HG03457 (cell line): ENCODE measurements at regions not wholly inside any gene's neighbourhood (a gene's known extent, or its start where the extent isn't known, plus 50 kb on each side); places are given as distances from the start of the nearest gene placed in this dataset.
"Not testable (repeated sequence)": the region's sequence is repeated elsewhere in the genome, so short reads cannot be mapped to it uniquely, and the experiment has no call there.

Source experiments
- ATAC-seq: cut with Tn5 transposase; IDR thresholded peaks from one replicate; pipeline ENCODE4 v1.9.1; 2021; ENCODE audit warnings: moderate number of reproducible peaks; ENCODE audit not compliant: unreplicated experiment

DNA sequence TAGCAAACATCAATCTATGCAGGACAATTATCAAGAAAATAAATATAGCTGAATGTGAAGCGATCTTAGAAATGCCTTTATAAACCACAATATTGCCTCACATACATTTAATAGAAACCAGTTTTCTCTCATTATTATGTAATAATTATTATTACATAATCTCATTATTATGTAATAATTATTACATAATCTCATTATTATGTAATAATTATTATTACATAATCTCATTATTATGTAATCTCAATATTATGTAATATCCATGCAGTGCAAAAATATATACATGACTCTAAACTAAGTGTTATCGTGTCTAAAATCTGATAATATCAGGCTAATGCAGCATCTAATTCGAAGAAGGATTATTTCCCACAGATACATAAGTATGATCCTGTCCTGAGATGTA lies 563.9 kb upstream of the SEMA6A start:
- no peak for ATAC-seq

DNA sequence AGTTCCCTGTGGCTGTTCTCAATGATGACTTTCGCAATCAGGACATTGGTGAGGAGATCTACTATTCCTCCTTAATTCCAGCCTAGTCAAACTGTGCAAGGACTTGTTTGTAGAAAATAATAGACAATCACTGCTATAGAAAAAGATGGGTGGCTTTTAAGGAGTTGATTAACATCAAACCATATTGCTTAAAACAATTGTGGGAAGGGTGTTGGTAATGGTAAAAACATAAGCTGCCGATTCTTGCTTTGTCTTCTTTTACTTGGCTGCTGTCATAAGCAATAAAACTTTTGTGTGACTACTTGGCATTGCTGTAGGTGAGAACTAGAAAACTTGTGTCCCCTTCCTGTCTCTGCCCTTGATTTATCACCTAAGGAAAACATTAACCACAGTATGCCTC lies 561.2 kb upstream of the SEMA6A start:
- no peak for ATAC-seq

DNA sequence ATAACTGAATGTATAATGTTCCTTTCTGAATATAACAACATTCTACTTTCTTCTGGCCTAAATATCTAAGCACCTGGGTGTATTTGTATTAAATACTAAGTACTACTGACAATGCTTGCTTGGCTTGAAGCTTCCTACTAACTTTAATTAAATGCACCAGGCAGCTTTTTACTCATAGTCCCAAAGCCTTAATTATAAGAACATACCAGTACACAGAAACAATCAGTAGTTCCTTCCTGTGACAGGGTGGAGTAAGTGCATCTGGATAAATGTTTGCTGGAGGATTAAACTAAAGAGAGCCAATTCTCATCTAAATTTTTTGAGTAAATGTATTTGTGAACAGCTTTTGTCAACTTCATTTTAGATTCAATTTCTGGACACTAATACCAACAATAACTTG lies 558.6 kb upstream of the SEMA6A start:
- no peak for ATAC-seq

DNA sequence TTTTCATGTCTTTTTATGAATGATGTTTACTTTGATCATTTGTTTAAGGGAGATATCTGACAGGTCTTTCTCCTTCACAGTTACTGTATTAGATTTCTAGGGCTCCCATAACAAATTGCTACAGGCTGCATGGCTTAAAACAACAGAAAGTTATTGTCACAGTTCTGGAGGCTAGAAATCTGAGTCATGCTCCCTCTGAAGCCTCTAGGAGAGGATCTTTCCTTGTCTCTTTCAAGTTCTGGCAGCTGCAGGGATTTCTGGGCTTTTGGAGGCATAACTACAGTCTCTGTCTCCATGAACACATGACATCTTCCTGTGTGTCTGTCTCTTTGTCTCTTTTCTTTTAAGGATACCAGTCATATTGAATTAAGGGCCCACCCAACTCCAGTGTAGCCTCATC lies 557.3 kb upstream of the SEMA6A start:
- ATAC-seq = no peak

DNA sequence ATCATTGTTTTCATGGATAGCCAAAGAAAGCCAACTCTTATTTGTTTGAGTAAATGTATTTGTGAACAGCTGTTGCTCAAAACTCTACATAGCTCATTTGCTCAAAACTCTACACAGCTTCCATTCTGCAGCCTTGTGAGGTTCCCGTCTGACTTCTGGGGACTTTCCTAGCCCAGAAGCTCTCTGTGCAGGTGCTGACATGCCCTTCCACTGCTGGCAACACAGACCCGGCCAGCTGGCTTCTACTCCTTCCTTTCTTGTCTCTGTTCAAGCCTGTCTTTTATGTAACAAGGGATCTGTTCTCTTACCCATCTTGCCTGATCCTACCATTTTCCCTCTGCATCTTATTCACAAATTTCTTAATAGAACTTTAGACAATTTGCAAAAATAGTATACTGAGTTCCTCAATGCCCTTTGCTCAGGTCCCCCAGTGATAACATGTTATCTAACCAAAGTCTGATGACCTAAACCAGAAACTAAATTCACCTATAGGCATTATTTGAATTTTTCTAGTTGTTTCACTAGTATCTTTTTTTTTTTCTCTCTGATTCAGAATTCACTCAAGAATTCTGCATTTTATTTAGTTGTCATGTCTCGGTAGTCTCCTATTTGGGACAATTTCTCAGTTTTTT lies 556.5 kb upstream of the SEMA6A start:
- peak; percentile 95 for ATAC-seq

DNA sequence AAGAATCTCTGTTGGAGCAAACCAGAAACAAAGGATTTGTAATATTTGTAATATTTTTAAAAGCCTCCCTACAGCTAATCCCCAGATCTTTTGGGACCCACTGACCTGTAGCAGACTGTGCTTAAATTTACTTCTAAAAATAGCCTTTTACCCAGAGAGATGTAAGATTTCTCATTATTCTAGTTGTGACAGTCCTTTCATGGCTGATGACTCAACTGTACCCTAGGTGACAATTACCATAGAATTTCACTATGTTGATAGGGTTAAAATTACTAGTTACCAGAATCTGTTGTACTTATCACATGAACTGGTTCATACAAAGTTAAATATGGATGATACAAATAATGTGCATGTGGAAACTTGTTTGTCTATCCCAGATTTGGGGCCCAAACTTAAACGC lies 543.9 kb upstream of the SEMA6A start:
- no peak for ATAC-seq

DNA sequence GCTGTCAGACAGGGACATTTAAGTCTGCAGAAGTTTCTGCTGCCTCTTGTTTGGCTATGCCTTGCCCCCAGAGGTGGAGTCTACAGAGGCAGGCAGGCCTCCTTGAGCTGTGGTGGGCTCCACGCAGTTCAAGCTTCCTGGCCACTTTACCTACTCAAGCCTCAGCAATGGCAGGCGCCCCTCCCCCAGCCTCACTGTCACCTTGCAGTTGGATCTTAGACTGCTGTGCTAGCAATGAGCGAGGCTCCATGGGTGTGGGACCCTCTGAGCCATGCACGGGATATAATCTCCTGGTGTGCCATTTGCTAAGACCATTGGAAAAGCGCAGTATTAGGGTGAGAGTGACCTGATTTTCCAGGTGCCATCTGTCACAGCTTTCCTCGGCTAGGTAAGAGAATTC lies 542.7 kb upstream of the SEMA6A start:
- not testable (repeated sequence) for ATAC-seq

DNA sequence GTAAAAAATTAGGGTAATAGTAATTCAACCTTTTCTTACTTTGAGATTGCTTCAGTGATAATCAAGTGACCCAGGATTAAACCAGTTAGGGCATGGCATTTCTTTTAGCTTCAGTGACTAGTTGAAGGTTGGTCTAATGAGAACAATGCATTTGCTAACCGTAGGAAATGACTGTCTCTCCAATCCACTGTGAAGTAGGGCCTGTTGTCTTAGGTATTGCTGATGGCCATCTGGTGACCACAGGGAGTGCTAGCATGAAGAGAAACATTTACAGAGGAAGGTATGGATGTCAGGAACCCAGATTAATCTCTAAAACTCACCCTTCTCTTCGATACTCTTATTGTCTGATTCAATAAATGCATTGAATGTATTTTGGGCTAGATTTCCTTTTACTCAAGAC lies 535.9 kb upstream of the SEMA6A start:
- ATAC-seq = no peak

DNA sequence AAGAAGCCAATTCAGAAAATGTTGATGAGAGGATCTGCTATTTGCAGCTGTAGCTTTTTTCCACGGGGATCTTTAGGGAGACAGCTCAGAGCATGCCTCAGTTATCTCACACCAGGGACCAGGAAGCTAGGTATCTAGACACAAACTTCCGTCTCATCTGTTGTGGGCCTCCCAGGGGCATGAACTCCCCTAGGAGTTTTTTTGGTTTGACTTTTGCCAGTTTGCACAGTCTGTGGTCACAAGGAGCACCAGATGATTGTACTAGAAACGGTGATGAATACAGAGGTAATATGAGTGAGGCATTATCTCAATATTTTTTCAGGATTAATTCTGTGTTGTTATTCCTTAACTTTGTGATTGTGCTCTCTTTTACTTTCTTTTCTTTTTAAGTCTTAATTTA lies 533.2 kb upstream of the SEMA6A start:
- no peak for ATAC-seq

DNA sequence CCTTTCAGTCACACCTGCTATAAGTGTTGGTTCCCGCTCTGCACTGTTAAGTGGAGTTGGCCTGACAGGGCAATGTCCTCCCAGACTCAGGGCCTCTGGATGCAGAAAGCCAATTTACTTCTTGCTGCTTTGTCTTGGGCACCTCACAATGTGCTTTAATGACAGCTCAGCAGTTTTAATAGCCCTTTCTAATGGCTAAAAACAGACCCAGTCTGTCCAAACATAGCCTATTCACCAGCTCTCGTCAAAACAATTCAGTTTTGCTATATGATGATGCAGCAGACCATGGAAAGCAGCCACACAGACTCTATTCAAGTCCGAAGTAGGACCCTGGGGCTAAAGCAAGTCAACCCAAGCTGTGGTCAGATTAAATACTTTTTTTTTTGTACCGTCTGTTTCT lies 529.1 kb upstream of the SEMA6A start:
- no peak for ATAC-seq

DNA sequence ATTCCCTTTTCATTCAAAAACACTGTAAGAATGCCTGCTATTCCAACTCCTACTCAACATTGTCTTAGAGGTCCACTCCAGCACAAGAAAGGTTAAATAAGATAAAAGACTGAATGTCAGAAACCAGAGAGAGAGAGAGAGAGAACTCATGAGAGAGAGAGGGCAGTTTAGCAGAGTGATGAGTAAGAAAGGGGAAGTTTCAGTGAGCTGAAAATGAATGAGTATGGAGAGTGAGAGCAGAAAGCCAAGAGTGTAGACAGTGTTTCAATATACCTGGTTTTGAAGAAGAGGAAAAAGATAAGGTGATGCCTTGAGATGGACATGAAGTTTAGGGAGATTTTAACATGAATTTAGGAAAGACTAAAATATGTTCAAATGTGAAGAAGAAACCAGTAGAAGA lies 528.0 kb upstream of the SEMA6A start:
- no peak for ATAC-seq

DNA sequence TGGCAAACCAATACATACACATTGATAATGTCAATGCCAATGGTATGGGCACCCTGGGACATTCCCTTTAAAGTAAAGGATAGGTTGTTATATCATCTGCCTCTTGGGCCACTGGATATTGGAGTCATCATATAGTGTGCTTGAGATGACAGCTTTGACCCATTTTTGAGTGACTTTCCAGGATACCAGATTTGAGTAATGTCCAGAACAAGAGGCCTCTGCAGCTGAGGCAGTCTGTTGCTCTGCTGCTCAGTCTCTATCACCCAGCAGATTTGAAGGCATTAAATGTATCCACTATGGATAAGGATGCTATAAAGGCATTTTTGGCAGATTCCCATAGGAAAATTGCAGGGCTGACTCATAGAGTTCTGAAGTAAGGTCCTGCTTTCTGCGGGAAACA lies 525.6 kb upstream of the SEMA6A start:
- no peak for ATAC-seq

DNA sequence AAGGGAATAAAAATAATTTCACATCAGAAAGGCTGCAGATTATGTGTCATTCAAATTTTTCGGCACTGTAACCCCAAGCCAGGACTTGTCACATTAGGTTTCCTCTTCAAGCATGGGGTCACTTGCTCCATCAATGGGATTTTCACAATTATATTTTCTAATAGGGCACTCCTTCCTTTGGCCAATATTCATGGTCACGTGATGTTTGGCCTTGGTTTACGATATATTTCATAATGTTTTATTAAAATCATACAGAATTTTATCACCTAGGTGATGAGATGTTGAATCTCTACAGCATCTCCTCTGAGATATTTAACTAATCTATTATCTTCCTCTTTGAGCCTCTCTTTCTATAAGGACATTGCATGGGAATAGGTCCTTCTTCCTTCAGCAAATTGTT lies 523.5 kb upstream of the SEMA6A start:
- no peak for ATAC-seq

DNA sequence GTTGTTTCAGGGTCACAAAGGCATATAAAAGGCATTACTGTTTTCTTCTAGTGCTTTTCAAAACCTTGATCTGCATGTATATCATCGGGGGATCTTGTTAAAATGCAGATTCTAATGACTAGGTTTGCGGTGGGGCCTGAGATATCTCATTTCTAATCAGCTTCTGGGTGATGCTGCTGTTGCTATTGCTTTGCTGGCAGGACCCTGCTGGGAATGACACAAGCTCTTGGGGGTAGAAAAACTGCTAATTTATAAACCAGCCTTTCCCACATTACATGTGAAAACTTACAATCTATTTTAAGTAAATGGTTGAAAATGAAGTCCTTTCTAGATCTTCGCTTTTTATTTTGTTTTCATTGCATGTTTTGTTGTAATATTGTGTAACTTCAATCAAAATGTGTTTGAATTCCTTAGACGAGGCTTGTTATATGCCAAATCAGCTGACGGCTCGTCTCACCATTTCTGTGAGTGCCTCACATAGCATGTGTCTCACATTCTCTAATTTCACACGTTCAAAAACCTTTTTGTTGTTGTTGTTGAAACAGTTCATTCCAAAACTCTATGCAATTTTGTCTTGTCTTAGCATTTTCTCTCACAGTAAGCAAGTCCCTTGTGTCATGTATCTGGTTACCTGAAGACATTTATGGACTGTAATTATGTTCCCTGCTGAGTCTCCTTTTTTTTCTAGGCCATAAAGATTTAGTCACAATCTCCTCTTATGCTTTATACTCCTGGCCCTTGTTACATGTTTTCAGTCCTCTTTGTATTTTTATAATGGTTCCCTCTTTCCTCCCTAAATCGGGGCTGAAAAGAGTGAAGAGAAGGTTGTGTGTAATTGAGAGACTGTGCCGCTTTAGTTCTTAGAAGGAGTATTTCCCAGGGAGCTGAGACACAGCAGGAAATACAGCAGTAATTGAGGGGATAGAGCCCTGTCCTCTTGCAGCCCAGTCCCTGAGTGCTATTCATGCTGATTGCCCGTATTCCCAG lies 521.0 kb upstream of the SEMA6A start:
- no peak for ATAC-seq

DNA sequence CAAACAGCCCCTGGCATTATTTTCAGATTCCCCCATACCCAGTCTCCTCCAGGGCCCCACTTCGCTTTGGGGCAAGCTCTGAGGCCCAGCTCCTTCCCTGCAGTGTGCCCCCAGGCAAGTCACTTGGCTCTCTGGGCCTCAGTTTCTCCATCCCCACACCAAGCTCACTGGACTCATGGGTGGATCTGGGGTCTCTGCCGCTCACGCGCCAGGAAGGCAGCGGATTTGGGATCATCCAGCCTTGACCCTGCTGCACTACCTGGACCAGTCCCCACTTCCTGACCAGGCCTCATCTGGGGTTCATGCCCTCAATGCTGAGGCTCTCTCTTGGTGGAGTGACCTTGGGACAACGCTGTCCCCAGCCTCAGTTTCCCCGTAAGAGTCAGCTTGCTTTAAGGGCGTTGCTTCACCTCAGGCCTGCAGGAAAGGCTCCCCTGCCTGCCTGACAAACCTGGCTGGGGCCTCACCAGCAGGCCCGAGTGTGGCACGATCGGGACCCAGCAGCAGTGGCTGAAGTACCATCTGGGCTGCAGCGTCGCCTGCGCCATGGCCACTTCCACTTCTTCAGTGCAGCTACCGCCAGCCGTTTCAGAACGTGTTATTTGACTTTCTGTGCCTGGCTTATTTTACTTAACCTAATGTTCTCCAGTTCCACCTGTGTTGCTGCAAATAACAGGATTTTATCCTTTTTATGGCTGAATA lies 519.6 kb upstream of the SEMA6A start:
- no peak for ATAC-seq

DNA sequence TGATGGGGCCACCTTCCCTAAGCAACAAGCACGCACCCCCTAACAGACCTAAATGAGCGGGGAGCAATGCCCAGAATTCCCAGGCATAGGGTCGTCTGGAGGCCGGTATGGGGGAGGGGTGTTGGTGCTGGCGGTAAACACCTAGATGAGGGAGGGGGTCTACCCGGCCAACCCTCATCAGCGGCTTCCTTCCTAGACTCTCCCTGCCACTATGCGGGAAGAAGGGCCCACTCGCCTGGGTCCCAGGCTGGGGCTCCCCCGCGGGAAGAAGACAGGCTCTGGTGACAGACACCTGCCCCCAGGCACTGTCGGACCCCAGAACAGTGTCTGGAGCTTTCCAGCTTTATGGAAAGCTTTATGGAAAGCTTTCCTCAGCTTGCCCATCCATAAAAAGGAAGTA lies 519.0 kb upstream of the SEMA6A start:
- ATAC-seq = no peak

DNA sequence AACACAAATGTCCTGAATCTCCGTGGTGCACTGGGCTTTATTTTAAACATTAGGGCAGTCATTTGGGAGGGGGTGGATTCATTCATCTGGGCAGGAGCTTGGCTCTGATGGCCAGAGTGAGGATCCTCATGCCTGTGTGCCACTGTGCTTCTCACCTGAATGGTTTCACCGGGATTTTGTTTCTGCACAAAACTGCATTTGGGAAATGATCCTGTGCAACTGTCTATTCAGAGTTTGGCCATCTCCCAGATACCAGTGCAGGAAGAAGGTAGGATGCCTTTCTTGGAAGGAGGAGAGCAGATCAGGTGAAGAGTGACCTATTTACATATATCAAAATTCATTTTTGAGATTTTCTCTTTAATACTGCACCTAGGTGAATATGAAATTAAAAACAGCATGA lies 514.4 kb upstream of the SEMA6A start:
- ATAC-seq = no peak

DNA sequence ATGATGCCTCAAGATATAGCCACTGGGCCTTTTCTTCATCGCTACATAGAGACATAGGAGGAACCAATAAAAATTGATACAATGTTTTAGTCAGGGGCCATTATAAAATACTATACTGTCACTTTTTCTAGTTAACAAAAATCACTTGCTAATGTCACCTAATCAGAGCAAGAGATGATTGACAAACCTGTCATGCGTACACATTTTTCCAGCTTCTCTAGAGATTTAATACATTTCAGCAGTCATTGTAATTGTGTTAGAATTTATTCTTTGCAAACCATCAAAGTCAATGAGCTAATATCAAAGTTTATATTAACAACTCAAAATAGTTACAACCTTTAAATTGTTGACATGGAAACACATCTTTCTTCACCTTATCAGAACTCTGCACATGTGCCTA lies 513.6 kb upstream of the SEMA6A start:
- no peak for ATAC-seq

DNA sequence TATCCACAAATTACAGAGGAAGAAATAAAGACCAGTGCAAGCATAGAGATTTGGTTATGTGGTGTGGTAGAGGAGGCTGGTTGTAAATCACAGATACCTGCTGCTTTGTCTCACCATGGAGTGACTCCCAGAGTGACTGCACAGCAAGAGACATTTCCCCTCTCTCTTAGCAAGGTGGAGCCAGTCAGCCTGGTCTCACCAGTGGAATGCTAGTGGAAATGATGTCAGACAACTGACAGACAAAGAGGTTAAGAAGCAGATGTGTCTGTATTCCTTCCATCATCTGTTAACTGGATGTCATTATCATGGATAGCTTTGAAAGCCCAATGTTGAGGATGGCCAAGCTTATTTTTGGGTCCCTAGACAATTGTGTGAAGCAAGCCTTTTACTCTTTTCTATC lies 509.4 kb upstream of the SEMA6A start:
- ATAC-seq = no peak

DNA sequence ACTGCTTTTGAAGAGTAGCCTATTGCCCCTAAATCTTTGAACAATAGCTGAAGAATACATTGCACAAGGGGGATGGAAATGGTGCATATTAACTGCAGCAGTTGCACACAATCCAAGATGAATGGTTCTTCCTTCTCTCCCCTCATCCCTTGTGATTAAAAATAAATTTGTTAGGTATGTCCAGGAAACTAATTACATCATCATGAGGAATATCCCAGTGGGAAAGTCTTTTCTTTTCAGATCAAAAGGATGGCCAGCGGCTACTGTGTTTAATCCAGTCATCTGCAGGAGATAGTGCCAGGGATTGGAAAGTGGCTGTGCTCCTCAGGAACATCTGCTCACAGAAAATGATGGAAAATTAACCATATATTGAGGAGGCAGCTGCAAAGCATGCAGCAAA lies 508.4 kb upstream of the SEMA6A start:
- ATAC-seq = no peak

DNA sequence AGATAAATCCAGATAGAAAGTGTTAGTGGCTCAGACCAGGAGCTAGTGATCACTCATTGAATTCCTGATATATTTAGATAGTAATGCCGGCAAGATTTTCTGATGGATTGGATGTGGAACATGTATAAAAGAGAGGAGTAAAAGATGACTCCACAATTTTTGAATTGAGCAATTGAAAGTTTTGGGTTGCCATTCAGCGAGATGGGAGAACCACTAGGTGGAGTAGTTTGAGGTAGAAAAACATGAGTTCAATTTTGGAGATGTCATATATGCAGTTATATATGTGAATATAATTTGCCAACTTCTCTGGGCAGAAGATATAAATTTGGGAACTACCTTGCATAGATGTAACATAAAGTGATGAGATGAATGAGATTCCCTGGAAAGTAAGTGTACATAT lies 502.5 kb upstream of the SEMA6A start:
- ATAC-seq = no peak

DNA sequence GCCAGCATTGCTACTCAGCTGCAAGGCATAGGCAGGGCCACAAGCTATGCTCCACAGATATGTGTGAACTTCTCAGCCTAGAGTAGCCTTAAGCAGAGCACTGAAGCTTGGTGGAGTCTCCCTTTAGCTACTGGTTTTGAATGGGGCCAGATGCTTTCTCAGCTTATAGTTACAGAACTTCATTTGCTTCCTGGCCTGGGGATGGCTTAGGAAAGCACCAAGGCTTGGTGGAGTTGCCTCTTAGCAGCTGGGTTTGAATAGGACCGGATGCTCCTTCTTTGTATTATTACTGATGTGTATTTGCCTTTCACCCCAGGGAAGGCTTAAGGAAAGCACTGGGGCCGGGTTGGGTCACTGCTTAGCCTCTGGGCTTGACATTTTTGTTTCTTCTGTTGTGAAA lies 497.8 kb upstream of the SEMA6A start:
- no peak for ATAC-seq
